RKO (cell line): ENCODE measurements at regions not wholly inside any gene's neighbourhood (a gene's known extent, or its start where the extent isn't known, plus 50 kb on each side); places are given as distances from the start of the nearest gene placed in this dataset.

Experiments
- DNase-seq: peaks from one replicate; pipeline ENCODE4 v3.0.0-alpha.2; 2016; ENCODE audit warnings: low spot score

DNA sequence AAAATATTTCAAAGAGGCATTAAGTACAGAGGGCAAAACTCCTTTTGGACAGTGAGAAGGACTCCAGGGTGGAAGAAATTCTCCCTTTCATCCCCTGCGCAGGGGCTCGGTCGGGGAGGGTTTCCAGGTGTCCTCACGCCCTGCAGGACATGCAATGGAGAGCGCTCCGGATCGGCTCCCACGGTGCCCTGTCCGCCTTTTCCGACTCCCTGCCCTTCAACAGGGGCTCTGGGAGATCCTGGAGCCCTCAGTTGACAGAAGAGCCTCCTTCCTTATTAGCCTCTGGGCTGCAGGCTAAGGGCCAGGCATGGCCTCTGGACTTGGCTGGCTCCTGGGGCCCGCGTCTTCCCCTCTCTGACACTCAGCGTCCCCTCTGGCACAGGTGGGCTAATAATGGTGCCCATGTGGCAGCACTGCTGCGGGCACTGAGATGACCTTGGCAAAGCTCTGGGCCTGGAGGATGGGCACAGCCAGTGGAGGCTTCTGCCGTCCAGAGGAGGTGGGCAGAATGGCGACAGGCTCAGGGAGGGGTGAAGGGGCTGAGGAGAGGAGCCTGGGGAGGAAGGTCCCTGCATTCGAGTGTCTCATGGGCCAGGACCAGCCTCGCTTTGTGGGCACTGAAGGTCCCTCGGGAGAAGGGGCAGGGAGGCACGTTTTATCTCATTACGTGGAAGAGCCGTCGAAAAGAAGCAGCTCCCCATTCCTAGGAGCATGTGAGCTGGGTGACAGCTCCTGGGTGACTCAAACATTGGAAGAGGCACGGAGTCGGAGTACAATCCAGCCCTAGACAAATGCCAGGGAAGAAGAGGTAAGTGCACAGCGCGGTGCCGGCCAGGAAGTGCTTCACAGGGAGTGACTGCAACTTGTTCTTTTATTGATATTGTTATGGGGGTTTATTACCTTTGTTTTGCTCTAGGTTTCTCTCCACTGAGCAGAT, 161.7 kb downstream of the IRF8 start:
- DNase-seq, result no peak

- DNase-seq, result no peak
These were observed 162.3 kb downstream of the IRF8 start for GRCh38 chr16:86061318-86061695.

DNA sequence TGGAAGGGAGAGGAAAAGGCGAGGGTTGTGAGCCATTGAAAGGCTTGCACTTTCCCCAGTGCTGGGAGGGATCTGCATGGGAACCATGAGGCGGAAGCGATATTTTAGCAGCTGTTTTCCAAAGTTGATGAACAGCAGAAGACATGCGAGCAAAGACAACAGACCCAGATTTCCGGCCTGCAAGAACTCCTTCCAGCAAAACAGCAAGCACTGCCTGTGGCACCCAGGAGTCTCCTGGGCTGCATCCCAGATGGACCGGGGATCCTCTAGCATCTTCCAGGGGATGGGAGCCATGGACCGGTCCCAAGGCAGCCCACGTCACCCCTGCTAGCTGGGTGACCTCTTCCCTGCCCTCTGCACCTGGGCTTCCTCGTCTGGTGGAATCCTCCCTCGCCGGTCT, 162.8 kb downstream of the IRF8 start:
- no peak for DNase-seq

DNA sequence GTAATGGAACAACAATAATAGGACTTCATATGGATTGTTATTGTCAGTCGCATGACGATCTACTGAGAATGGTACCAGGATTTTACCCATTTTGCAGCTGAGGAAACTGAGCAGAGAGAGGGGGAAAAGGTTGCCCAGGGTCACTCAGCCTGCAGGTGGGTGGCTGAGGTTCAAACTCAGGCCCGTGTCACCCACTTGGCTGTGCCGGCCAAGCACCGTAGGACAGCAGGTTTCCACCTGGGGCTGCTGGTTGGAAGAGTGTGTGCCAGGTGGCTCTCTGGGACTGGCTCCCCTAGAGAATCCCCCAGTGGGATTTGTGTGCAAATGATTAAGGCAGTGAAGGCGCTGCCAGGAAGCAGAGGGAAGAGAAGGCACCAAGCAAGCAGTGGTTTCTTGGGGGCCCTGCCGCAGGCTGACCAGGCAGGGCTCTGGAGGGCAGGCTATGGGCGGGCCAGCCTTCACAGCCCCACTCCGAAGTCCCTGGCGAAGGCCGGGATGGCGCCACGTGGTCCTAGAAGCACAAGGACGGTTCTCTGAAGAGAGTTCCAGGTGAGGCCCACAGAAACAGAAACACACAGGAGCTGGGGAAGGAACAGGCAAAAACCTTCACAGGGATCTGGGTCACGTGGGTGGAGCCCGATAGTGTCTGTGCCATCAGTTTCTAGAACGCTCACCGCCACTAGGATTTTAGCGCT, 163.5 kb downstream of the IRF8 start:
- no peak for DNase-seq

DNA sequence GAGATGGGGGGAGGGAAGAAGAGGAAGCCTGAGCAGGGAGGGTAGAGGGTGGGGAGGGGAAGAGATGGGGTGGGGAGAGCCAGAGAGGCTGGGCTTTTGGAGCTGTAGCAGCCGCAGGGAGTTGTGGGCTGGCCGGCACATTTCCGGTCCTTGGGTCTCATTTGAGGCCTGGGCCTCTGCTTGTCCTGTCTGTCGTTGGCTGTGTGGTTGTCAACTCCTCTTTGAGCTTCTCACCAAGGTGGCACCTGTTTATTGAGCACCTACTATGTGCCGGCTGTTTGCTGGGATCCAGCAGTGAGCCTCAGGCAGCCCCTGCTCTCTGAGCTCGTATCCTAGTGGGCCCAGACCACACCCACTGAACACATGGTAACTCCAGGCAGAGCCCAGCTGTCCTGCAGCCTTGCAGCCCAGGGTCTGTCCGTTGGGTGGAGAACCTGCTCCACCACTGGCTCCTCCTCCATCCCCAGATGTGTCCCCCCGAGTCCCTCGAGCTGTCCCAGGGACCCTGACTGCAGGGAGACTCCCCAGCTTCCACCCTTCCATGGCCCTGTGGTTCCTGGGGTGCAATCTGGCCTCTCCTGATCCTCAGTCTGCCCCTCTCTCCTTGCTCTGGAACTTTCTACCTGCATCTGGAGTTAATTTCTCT, 164.9 kb downstream of the IRF8 start:
- no peak for DNase-seq

- no peak for DNase-seq
These were observed 165.7 kb downstream of the IRF8 start for GRCh38 chr16:86064431-86065250.

DNA sequence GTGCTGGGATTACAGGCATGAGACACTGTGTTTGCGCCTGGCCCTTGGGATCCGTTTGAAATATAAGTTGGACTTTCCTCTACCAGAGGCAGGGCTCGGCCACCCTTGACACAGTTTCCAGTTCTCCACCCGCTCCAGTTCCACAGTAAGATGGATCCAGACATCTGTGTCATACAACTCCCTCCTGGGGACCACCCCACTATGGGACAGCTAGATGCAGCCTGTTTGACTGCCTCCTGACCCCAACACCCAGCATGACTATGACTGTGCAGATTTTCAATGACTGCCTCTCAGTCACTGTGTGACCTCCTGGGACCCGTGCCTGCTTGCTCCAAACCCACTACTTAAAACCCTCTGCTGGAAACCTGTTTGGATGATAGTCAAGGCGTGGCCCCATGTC, 166.7 kb downstream of the IRF8 start:
- DNase-seq, result no peak

DNA sequence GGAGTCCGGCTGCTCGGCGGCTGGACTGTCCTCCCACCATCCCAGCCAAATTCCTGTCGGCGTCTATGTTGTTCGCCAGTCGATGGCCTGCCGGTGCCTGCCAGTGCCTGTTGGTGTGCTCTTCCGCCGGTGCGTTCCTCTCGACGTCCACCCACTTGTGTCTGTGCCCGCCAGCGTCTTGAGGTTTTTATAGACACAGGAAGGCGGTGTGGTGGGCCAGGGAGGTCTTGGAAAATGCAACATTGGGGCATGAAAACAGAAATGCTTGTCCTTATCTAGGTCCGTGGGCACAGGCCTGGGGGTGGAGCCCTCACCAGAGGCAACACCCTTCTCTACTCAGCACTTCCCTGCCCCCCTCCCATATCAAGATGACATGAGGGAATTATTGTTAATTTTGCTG, 167.8 kb downstream of the IRF8 start:
- no peak for DNase-seq

- no peak for DNase-seq
These were observed 168.6 kb downstream of the IRF8 start for GRCh38 chr16:86067516-86067915.

GRCh38 chr16:86067936-86068335, 169.0 kb downstream of the IRF8 start:
- no peak for DNase-seq

DNA sequence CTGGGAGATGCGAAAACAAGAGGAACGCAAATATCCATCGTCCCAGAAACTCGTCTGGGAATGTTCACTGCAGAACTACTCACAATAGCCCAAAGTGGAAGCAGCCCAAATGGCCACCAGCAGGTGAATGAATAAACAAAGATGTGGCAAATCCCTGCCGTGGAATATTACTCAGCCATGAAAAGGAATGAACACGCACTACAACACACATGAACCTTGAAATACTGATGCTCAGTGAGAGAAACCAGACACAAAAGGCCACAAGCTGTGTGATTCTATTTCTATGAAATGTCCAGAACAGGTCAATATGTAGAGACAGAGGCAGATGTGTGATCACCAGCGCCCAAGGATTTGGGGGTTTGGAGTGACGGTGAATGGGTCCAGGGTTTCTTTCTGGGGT, 169.8 kb downstream of the IRF8 start:
- no peak for DNase-seq

- no peak for DNase-seq
These were observed 170.9 kb downstream of the IRF8 start for GRCh38 chr16:86069736-86070298.

- no peak for DNase-seq
These were observed 171.5 kb downstream of the IRF8 start for GRCh38 chr16:86070484-86070883.

DNA sequence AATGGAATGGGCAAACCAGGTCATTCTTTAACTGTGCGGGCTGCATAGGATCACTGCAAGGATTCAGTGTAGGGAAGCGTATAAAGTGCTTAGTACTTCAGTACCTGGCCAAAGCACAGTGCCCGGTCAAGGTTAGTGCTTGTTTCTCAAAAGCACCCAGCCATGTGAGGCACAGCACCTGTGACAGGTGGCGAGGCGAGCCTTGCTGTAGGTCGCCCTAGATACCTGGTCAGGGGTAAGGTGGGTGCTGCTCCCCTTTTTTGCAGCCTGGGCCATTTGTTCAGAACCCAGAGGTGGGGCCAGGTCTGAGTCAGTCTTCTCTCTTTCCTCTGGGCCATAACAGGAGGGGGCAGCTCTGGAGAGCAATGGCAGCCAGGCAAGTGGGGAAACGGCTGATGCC, 172.0 kb downstream of the IRF8 start:
- no peak for DNase-seq

DNA sequence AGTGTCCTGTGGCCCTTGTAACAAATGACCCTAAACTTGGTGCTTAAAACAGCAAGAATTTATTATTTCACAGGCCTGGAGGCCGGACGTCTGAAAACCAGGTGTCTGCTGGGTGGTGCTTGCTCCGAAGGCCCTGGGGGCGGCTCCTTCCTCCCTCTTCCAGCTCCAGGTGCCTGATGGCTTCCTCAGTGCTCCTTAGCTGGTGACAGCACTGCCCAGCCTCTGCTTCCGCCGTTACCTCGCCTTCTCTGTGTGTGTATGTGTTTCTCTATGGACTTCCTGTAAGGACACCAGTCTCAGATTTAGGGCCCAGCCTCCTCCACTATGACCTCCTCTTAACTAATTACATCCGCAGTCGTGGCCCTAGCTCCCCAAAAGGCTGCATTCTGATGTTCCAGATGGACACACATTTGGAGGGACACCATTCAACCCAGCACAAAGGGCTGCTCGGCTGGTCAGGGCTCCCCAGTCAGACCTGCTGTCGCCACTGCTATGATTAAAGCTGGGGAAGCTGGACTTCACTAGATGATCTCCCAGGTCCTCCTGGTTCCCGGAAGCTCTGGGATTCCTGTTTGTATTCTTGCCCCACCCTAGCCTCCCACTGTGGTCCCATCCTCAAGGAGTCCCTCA, 172.8 kb downstream of the IRF8 start:
- no peak for DNase-seq

- peak; percentile 66 for DNase-seq
These were observed 173.6 kb downstream of the IRF8 start for GRCh38 chr16:86072328-86073102.

GRCh38 chr16:86073103-86073625, 174.2 kb downstream of the IRF8 start:
- DNase-seq, result no peak

DNA sequence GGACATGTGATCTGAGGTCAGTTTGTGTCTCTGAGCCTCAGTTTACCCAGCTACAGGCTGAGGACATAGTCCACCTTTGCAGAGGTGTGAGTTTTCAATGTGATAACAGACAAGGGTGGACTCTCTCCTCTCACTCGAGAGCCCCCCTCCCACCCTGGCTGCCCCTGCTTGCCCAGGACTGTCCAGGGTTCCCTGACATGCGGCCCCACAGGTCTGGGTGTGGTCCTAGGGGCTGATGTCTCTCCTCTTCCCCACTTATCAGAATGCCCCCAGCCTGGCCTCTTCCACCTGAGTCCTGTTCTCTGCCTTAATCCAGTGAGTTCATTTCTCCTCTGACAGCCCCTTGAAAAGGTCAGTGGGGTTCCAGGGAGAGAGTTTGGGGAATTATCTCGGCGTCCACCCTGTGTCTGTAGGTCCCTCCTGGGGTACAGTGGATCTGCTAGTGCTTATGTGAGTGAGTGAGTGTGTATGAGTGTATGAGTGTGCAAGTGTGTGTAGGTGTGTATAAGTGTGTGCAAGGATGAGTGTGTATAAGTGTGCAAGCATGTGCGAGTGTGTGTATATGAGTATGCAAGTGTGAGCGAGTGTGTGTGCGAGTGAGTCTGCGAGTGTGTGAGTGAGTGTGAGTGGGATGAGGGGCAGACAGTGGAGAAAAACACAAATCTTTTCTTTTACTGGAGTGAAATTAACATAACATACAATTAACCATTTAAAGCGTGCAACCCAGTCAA, 175.0 kb downstream of the IRF8 start:
- no peak for DNase-seq

GRCh38 chr16:86074651-86075487, 175.9 kb downstream of the IRF8 start:
- DNase-seq, result no peak
